Transverse colon (tissue), 4 donors: ENCODE measurements at regions not wholly inside any gene's neighbourhood (a gene's known extent, or its start where the extent isn't known, plus 50 kb on each side); places are given as distances from the start of the nearest gene placed in this dataset.
A peak's percentile ranks its signal among the peaks of the same experiment; 100 is the strongest.

Experiments
- DNase-seq: peaks from one replicate; pipeline ENCODE4 v3.0.0-alpha.2; 2019
- H3K27ac ChIP-seq, 4 donors: fragments of 200-600 bp; sonication (generic); 2 replicates each; pipeline ENCODE4 v1.5.1; 2016 to 2018; ENCODE audit warnings: inconsistent platforms in 4 of 4
- H3K27me3 ChIP-seq: fragments of 200-600 bp; sonication (generic); 2 replicates; pipeline ENCODE4 v1.5.1; 2017; ENCODE audit warnings: inconsistent platforms
- H3K36me3 ChIP-seq, 4 donors: fragments of 200-600 bp; sonication (generic); 2 replicates each; pipeline ENCODE4 v1.5.1; 2017 to 2019; ENCODE audit warnings: inconsistent platforms in 4 of 4
- H3K4me1 ChIP-seq, 4 donors: fragments of 200-600 bp; sonication (generic); 2 replicates each; pipeline ENCODE4 v1.5.1; 2017 to 2020; ENCODE audit warnings: inconsistent platforms in 4 of 4
- H3K4me3 ChIP-seq, 4 donors: fragments of 200-600 bp; sonication (generic); 1 replicate in 1 of 4; 2 replicates in 3 of 4; pipeline versions ENCODE4 v1.5.1 to v1.6.1; 2017 to 2019; ENCODE audit warnings: inconsistent platforms in 4 of 4
- H3K9me3 ChIP-seq, 2 donors: fragments of 200-600 bp; sonication (generic); 2 replicates each; pipeline ENCODE4 v1.5.1; 2017 to 2019; ENCODE audit warnings: inconsistent platforms in 2 of 2
- CTCF ChIP-seq, 5 experiments: fragments of 200-600 bp in 3 of 5; fragments of 450-650 bp in 2 of 5; sonication (generic) in 3 of 5; IDR thresholded peaks; 1 replicate in 2 of 5; 2 replicates in 3 of 5; pipeline ENCODE4 v1.5.1; 2016 to 2017; ENCODE audit warnings: antibody characterized with exemption in 5 of 5, inconsistent platforms in 3 of 5, mild to moderate bottlenecking in 2 of 5, moderate library complexity in 1 of 5
- EP300 ChIP-seq: sonication (generic); formaldehyde crosslinking; IDR thresholded peaks from one replicate; pipeline ENCODE4 v1.6.1; 2017; ENCODE audit warnings: antibody characterized with exemption, low read depth
- POLR2A ChIP-seq: fragments of 450-650 bp; IDR thresholded peaks from one replicate; pipeline ENCODE4 v1.6.1; 2016; ENCODE audit warnings: antibody characterized with exemption, mild to moderate bottlenecking, moderate library complexity
- POLR2AphosphoS5 ChIP-seq, 3 donors: sonication (generic); formaldehyde crosslinking; IDR thresholded peaks; one replicate each; pipeline ENCODE4 v1.6.1; 2016; ENCODE audit warnings: antibody characterized with exemption in 3 of 3
- WGBS, 2 donors: methylation state at CpG; one replicate each; pipeline ENCODE4 v1.1.5; 2018; ENCODE audit warnings: low coverage in 1 of 2; 5-methylcytosine and 5-hydroxymethylcytosine counted together
- in situ Hi-C, 4 donors: fragments of 200-750 bp; cut with MboI; loops; one replicate each; pipeline versions ENCODE4 v1.15.0 to v1.15.1; 2017; ENCODE audit warnings: low sequenced_read_pairs in 3 of 4, low pct_ligation_motif_present in 1 of 4, low pct_unique_long_range_greater_than_20kb in 1 of 4
- intact Hi-C: fragments of 100-400 bp; cut with DNase I; formaldehyde crosslinking; loops from one replicate; pipeline ENCODE4 v1.15.1; 2023; ENCODE audit warnings: low total_unique reads

GRCh38 chr18:59056706-59057492 is 82.8 kb upstream of the SEC11C start:
- H3K27me3 ChIP-seq, result no peaks in the 10 kb centered on the region
- no peak overlapping the region for H3K27ac ChIP-seq
- no peaks in the 10 kb centered on the region for H3K9me3 ChIP-seq
- intact Hi-C loops (no loop called here), in situ Hi-C loops (loop anchor here (5.0 to 25.0 kb wide), 6 partner anchors 270 to 670 kb away; no protein-coding TSS in a partner anchor)
- WGBS, 2 donors, result 75% methylated on average over 15 of the region's 15 CpGs; no CpG with 5 or more reads in 1 of the 2 donors
- peak; percentile 83 for DNase-seq
- peaks cover 0 to 4% (median 0%) of the 10 kb centered on the region in 4 donors for H3K4me1 ChIP-seq
- H3K36me3 ChIP-seq, result no peaks in the 10 kb centered on the region
- TF ChIP-seq POLR2A (no peak), CTCF (IDR thresholded peaks at IDR 0.05) (peak; percentile 51 to 79 (median 64))
- H3K4me3 ChIP-seq, result no peak overlapping the region

GRCh38 chr18:59057493-59057795 is 82.2 kb upstream of the SEC11C start:
- no peak overlapping the region for H3K27ac ChIP-seq
- 85% methylated on average over 4 of the region's 4 CpGs; no CpG with 5 or more reads in 1 of the 2 donors for WGBS, 2 donors

GRCh38 chr18:59057969-59058368 is 81.7 kb upstream of the SEC11C start:
- Histone ChIP-seq H3K27ac (no peak overlapping the region), H3K36me3 (no peaks in the 10 kb centered on the region), H3K4me3 (no peak overlapping the region), H3K9me3 (no peaks in the 10 kb centered on the region), H3K27me3 (no peaks in the 10 kb centered on the region), H3K4me1 (peaks cover 0 to 4% (median 0%) of the 10 kb centered on the region in 4 donors)
- in situ Hi-C loops, result loop anchor here (5.0 to 25.0 kb wide), 6 partner anchors 271 to 671 kb away; no protein-coding TSS in a partner anchor
- intact Hi-C loops, result no loop called here
- no peak for DNase-seq
- 58 to 80% methylated on average over 1 to 4 of the region's 4 CpGs for WGBS, 2 donors
- TF ChIP-seq POLR2AphosphoS5 (IDR thresholded peaks at IDR 0.05) (no peak), EP300 (no peak), POLR2A (no peak), CTCF (IDR thresholded peaks at IDR 0.05) (no peak)

More at GRCh38 chr18:59057493-59057795, 82.2 kb upstream of the SEC11C start:
- in situ Hi-C loops, result loop anchor here (5.0 to 25.0 kb wide), 6 partner anchors 270 to 670 kb away; no protein-coding TSS in a partner anchor
- TF ChIP-seq CTCF (IDR thresholded peaks at IDR 0.05) (no peak), POLR2A (no peak), POLR2AphosphoS5 (IDR thresholded peaks at IDR 0.05) (no peak), EP300 (no peak)
- Histone ChIP-seq H3K27me3 (no peaks in the 10 kb centered on the region), H3K9me3 (no peaks in the 10 kb centered on the region), H3K4me1 (peaks cover 0 to 4% (median 0%) of the 10 kb centered on the region in 4 donors), H3K36me3 (no peaks in the 10 kb centered on the region), H3K4me3 (no peak overlapping the region)
- intact Hi-C loops, result no loop called here
- DNase-seq, result no peak

GRCh38 chr18:59059140-59059539 is 80.5 kb upstream of the SEC11C start:
- Histone ChIP-seq H3K9me3 (no peaks in the 10 kb centered on the region), H3K4me1 (peaks cover 0 to 6% (median 0%) of the 10 kb centered on the region in 4 donors), H3K4me3 (no peak overlapping the region), H3K27me3 (no peaks in the 10 kb centered on the region), H3K36me3 (no peaks in the 10 kb centered on the region), H3K27ac (no peak overlapping the region)
- intact Hi-C loops (no loop called here), in situ Hi-C loops (loop anchor here (5.0 to 25.0 kb wide), 6 partner anchors 272 to 672 kb away; no protein-coding TSS in a partner anchor)
- no peak for DNase-seq
- WGBS, 2 donors, result 89 to 100% methylated on average over 1 to 4 of the region's 4 CpGs
- TF ChIP-seq POLR2AphosphoS5 (IDR thresholded peaks at IDR 0.05) (no peak), POLR2A (no peak), EP300 (no peak), CTCF (IDR thresholded peaks at IDR 0.05) (no peak)
